ENCODE measurements at regions not wholly inside any gene's neighbourhood (a gene's known extent, or its start where the extent isn't known, plus 50 kb on each side); places are given as distances from the start of the nearest gene placed in this dataset.
"Not testable (repeated sequence)": the region's sequence is repeated elsewhere in the genome, so short reads cannot be mapped to it uniquely, and the experiment has no call there.

DNA sequence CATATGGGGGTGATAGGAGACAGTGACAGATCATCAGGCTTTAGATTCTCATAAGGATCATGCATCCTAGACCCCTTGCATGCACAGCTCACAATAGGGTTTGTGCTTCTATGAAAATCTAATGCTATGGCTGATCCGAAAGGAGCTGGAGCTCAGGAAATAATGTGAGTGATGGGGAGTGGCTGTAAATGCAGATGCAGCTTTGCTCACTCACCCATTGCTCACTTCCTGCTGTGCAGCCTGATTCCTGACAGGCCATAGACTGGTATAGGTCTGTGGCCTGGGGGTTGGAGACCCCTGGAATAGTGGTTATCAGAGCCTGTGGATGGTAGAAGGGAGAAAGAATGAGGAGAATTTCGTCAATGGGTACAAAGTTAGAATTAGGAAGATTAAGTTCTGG lies 2751.1 kb downstream of the ARAP2 start:
- no peaks in the 10 kb centered on the region for H3K27me3 ChIP-seq (ENCODE audit: control insufficient read depth, insufficient read depth, low read length)
- no peaks in the 10 kb centered on the region for H3K9me3 ChIP-seq (ENCODE audit: control insufficient read depth, low read length)
- H3K4me3 ChIP-seq (ENCODE audit: low read depth, low read length): no peak overlapping the region
- no peaks in the 10 kb centered on the region for H3K36me3 ChIP-seq (ENCODE audit: control insufficient read depth, insufficient read depth, low read length)
- no peak overlapping the region for H3K4me2 ChIP-seq (ENCODE audit: low read length)
- no peak overlapping the region for H3K27ac ChIP-seq
- H3K79me2 ChIP-seq: no peaks in the 10 kb centered on the region
- TF ChIP-seq, protein P1, sequence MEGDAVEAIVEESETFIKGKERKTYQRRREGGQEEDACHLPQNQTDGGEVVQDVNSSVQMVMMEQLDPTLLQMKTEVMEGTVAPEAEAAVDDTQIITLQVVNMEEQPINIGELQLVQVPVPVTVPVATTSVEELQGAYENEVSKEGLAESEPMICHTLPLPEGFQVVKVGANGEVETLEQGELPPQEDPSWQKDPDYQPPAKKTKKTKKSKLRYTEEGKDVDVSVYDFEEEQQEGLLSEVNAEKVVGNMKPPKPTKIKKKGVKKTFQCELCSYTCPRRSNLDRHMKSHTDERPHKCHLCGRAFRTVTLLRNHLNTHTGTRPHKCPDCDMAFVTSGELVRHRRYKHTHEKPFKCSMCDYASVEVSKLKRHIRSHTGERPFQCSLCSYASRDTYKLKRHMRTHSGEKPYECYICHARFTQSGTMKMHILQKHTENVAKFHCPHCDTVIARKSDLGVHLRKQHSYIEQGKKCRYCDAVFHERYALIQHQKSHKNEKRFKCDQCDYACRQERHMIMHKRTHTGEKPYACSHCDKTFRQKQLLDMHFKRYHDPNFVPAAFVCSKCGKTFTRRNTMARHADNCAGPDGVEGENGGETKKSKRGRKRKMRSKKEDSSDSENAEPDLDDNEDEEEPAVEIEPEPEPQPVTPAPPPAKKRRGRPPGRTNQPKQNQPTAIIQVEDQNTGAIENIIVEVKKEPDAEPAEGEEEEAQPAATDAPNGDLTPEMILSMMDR (IDR thresholded peaks at IDR 0.05): no peak
- H2AFZ ChIP-seq: no peak overlapping the region
- no peak overlapping the region for H3K9ac ChIP-seq
- no peaks in the 10 kb centered on the region for H3K4me1 ChIP-seq

DNA sequence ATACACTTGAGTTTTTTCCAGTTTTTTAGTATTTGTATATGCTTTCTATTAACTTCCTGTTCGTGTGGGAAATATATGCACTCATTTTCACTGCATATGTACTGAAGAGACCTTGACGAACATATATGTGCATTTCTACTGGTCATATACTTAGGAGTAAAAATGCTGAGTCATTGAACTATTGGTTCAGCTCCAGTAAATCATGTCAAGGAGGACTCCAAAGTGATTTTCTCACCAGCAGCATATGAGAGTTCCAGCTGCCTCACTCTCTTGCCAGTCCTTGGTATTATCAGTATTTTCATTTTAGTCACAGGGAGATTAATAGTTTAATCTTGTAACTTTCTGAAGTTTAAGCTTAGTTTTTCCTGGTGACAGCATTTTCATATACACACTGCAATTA lies 2750.2 kb downstream of the ARAP2 start:
- Histone ChIP-seq H3K4me1 (no peaks in the 10 kb centered on the region), H3K79me2 (no peaks in the 10 kb centered on the region), H3K27me3 (ENCODE audit: control insufficient read depth, insufficient read depth, low read length) (no peaks in the 10 kb centered on the region), H3K4me2 (ENCODE audit: low read length) (no peak overlapping the region), H3K9ac (no peak overlapping the region), H2AFZ (no peak overlapping the region), H3K9me3 (ENCODE audit: control insufficient read depth, low read length) (no peaks in the 10 kb centered on the region), H3K27ac (no peak overlapping the region), H3K4me3 (ENCODE audit: low read depth, low read length) (no peak overlapping the region), H3K36me3 (ENCODE audit: control insufficient read depth, insufficient read depth, low read length) (no peaks in the 10 kb centered on the region)
- TF ChIP-seq, protein P1 (IDR thresholded peaks at IDR 0.05): no peak

DNA sequence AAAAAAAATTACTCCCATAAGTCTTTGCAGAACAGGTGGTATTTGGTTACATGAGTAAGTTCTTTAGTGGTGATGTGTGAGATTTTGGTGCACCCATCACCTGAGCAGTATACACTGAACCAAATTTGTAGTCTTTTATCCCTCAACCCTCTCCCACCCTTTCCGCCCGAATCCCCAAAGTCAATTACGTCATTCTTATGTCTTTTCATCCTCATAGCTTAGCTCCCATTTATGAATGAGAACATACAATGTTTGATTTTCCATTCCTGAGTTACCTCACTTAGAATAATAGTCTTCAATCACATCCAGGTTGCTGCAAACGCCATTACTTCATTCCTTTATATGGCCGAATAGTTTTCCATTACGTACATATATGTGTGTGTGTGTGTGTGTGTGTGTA lies 2742.7 kb downstream of the ARAP2 start:
- not testable (repeated sequence) for H3K9me3 ChIP-seq (ENCODE audit: control insufficient read depth, low read length); H3K36me3 ChIP-seq (ENCODE audit: control insufficient read depth, insufficient read depth, low read length); H3K9ac ChIP-seq; H3K4me1 ChIP-seq; H2AFZ ChIP-seq; H3K4me2 ChIP-seq (ENCODE audit: low read length); H3K79me2 ChIP-seq; H3K27me3 ChIP-seq (ENCODE audit: control insufficient read depth, insufficient read depth, low read length); H3K4me3 ChIP-seq (ENCODE audit: low read depth, low read length); H3K27ac ChIP-seq

DNA sequence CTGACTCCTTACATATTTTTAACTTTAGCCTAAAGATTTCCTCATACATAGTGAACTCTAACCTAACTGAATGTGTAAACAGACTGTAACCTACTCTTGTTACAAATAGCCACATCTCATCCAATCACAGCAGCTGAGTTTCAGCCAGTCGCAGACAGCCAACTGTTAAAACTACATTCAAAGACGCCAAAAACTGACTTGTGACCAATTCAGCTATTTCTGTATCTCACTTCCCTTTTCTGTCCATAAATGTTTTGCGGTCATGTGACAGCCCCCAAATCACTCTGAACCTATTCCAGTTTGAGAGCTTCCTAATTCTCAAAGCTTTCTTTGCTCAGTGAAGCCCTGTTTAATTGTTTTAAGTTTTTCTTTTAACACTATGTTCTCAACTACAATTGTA lies 2731.9 kb downstream of the ARAP2 start:
- Histone ChIP-seq H3K36me3 (ENCODE audit: control insufficient read depth, insufficient read depth, low read length) (no peaks in the 10 kb centered on the region), H3K27ac (no peak overlapping the region), H2AFZ (no peak overlapping the region), H3K4me2 (ENCODE audit: low read length) (no peak overlapping the region), H3K4me1 (no peaks in the 10 kb centered on the region), H3K9ac (no peak overlapping the region), H3K4me3 (ENCODE audit: low read depth, low read length) (no peak overlapping the region), H3K27me3 (ENCODE audit: control insufficient read depth, insufficient read depth, low read length) (no peaks in the 10 kb centered on the region), H3K9me3 (ENCODE audit: control insufficient read depth, low read length) (no peaks in the 10 kb centered on the region), H3K79me2 (no peaks in the 10 kb centered on the region)
- TF ChIP-seq, protein P1 (IDR thresholded peaks at IDR 0.05): no peak

DNA sequence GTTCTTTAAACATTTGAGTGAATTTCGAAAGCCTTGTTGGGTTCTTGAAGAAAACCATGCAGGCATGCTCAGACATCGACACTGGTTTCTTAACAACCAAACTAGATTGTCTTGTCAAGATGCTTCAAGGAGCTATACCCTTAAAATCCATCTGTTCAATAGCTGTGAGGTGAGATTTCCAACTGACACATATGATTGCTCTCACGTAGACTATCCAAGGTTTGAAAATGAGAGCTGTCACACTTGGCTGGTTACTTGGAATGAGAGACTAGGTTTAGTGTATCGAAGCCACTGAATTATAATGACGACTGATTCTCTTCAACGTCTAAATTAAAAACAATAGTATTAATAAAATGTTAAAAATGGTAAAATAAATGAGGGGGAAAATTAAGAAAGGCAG lies 2725.5 kb downstream of the ARAP2 start:
- Histone ChIP-seq H3K36me3 (ENCODE audit: control insufficient read depth, insufficient read depth, low read length) (no peaks in the 10 kb centered on the region), H3K27me3 (ENCODE audit: control insufficient read depth, insufficient read depth, low read length) (no peaks in the 10 kb centered on the region), H2AFZ (no peak overlapping the region), H3K9ac (no peak overlapping the region), H3K27ac (no peak overlapping the region), H3K9me3 (ENCODE audit: control insufficient read depth, low read length) (no peaks in the 10 kb centered on the region), H3K79me2 (no peaks in the 10 kb centered on the region), H3K4me3 (ENCODE audit: low read depth, low read length) (no peak overlapping the region), H3K4me2 (ENCODE audit: low read length) (no peak overlapping the region), H3K4me1 (no peaks in the 10 kb centered on the region)
- TF ChIP-seq, protein P1 (IDR thresholded peaks at IDR 0.05): no peak
